ENCODE measurements at regions not wholly inside any gene's neighbourhood (a gene's known extent, or its start where the extent isn't known, plus 50 kb on each side); places are given as distances from the start of the nearest gene placed in this dataset.

- no peak for FAIRE-seq
- no peak for DNase-seq (ENCODE audit: insufficient read length, low spot score)
- TF ChIP-seq CTCF (IDR thresholded peaks at IDR 0.05; ENCODE audit: insufficient read depth, missing control alignments): no peak
These were observed 476.3 kb downstream of the SIPA1L2 start for GRCh38 chr1:232153652-232154051.

- no peak for TF ChIP-seq CTCF (IDR thresholded peaks at IDR 0.05; ENCODE audit: insufficient read depth, missing control alignments)
These were observed 479.0 kb downstream of the SIPA1L2 start for GRCh38 chr1:232150770-232151548.

GRCh38 chr1:232149287-232150201 lies 480.4 kb downstream of the SIPA1L2 start:
- TF ChIP-seq CTCF (IDR thresholded peaks at IDR 0.05; ENCODE audit: insufficient read depth, missing control alignments): no peak
- DNase-seq (ENCODE audit: insufficient read length, low spot score) (no peak), FAIRE-seq (no peak)

More at GRCh38 chr1:232150770-232151548, 479.0 kb downstream of the SIPA1L2 start:
- FAIRE-seq: peak; percentile 44
- no peak for DNase-seq (ENCODE audit: insufficient read length, low spot score)

GRCh38 chr1:232147215-232147614 lies 482.7 kb downstream of the SIPA1L2 start:
- TF ChIP-seq CTCF (IDR thresholded peaks at IDR 0.05; ENCODE audit: insufficient read depth, missing control alignments): no peak
- FAIRE-seq (no peak), DNase-seq (ENCODE audit: insufficient read length, low spot score) (no peak)

GRCh38 chr1:232146514-232146913 lies 483.4 kb downstream of the SIPA1L2 start:
- DNase-seq (ENCODE audit: insufficient read length, low spot score) (no peak), FAIRE-seq (no peak)
- no peak for TF ChIP-seq CTCF (IDR thresholded peaks at IDR 0.05; ENCODE audit: insufficient read depth, missing control alignments)

- FAIRE-seq (peak; percentile 70), DNase-seq (ENCODE audit: insufficient read length, low spot score) (no peak)
- TF ChIP-seq CTCF (IDR thresholded peaks at IDR 0.05; ENCODE audit: insufficient read depth, missing control alignments): no peak
These were observed 484.2 kb downstream of the SIPA1L2 start for GRCh38 chr1:232145768-232146167.

Measured in D721Med (cell line).